ENCODE measurements at regions not wholly inside any gene's neighbourhood (a gene's known extent, or its start where the extent isn't known, plus 50 kb on each side); places are given as distances from the start of the nearest gene placed in this dataset.

DNA sequence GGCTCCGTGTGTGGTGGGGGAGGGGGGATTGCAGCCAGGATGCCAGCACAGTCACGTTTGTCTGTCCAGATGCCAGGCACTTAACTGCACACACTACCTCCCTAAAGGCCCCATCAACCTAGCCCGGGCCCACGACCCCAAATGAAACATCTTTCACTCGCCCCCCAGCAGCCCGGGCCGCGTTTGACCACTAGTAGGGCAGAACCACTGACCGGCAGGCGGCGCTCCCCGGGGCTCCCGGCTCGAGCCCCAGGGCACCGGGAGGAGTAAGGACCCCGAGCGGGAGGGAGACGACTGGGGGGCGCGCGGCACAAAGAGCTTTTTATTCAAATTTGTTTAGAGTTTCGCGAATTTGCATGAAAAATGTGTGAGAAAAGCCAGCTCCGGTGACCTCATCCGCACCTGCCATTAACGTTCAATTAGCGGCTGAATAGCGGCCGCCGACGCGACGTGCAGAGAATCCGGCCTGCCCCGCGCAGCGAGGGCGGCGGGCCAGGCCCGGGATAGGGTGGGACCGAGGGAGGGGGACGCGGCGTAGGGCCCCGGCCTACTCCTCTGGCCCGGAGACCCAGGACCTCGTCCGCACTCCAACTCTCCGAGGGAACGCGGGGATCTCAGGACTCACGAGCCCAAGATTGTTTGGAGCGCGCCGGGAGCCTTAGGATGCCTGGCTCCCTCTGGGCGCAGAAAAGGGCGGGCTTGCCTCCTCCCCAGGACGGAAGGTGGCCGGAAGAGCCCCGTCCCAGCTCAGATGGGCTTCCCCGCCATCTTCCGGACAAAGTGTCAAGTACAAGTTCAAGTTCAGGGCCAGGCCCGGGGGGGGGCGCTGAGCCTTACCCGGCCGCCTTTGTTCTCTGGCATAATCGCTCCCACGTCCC, 64.9 kb upstream of the POLG start:
- no peak for DNase-seq

GRCh38 chr15:89398896-89399237, 64.2 kb upstream of the POLG start:
- DNase-seq = no peak

GRCh38 chr15:89397653-89398023, 63.0 kb upstream of the POLG start:
- no peak for DNase-seq

GRCh38 chr15:89396723-89397652, 62.4 kb upstream of the POLG start:
- no peak for DNase-seq

DNA sequence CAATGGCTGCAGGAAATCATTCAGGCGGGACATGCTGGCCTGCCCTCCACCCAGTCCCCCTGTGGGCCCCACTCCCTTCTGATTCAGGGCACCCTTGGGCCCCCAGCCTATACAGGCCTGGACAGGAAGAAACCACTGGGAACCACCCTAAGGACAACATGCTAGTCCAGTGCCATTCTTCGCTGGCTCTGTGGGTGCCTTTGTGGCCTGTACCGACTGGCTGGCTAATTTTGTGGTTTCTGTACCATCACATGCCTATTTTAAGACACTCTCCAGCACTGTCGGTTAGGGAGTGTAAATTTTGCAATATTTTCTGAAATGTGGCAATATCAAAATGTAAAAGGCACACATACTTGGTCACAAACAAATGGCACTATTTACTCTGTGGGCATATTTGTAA, 61.4 kb upstream of the POLG start:
- DNase-seq = no peak

GRCh38 chr15:89395461-89395871, 60.8 kb upstream of the POLG start:
- DNase-seq = no peak

GRCh38 chr15:89395031-89395430, 60.4 kb upstream of the POLG start:
- DNase-seq = no peak

GRCh38 chr15:89393056-89393455, 58.4 kb upstream of the POLG start:
- no peak for DNase-seq

- DNase-seq = no peak
Measured at GRCh38 chr15:89391685-89392257, 57.1 kb upstream of the POLG start.

GRCh38 chr15:89389841-89390603, 55.4 kb upstream of the POLG start:
- no peak for DNase-seq

DNA sequence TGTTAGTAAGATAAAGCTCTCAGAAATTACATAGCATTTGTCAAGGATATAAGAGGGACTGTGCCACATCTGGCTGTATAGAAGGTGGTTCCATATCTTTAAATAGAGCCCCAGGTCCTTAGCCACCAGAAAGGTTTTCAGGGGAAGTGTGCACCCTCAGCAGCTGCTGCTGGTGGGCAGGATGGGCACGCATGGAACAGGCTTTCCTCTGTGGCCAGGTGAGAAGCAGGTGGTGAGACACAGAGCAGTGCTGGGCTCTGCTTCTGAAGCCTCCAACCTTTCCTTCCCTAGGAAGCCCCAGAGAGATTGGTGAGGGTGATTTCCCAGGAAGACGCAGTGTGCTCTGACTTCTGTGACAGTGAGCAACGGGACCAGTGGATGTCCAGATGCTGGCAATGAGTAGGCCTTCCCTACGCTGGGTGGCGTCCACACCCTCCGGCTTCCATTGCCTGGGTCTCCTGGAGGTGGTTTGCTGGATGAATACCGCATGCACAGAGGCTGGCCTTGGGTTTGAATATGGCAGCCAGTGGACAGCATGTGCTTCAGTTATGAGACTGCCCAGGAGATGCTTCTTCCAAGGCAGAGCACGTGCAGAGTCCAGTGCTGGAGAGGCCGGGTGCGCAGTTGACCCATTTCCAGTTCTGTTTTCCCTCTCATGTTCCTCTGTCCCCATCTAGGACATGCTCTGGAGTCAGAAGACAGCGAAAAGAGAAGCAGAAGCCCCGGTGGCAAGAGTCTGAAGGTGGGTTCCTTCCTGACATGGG, 52.7 kb upstream of the POLG start:
- DNase-seq = no peak

- DNase-seq = no peak
Measured at GRCh38 chr15:89385596-89386331, 51.1 kb upstream of the POLG start.

All from fibroblast of skin of abdomen (primary cell).